SK-N-MC (cell line): ENCODE measurements at regions not wholly inside any gene's neighbourhood (a gene's known extent, or its start where the extent isn't known, plus 50 kb on each side); places are given as distances from the start of the nearest gene placed in this dataset.

Experiments used
- EZH2 ChIP-seq: fragments of 200-600 bp; sonication (generic); IDR thresholded peaks from one replicate; pipeline ENCODE4 v1.6.1; 2017; ENCODE audit warnings: antibody characterized with exemption
- FOXP2 ChIP-seq: optimal IDR thresholded peaks from 2 replicates; pipeline ENCODE3; 2011; ENCODE audit warnings: mild to moderate bottlenecking, moderate library complexity; ENCODE audit not compliant: insufficient read depth; ENCODE audit errors: extremely low read length, control extremely low read depth
- POLR2AphosphoS5 ChIP-seq: IDR thresholded peaks from 2 replicates; pipeline ENCODE4 v1.6.1; 2012; ENCODE audit warnings: mild to moderate bottlenecking, low read depth, low read length, borderline replicate concordance

DNA sequence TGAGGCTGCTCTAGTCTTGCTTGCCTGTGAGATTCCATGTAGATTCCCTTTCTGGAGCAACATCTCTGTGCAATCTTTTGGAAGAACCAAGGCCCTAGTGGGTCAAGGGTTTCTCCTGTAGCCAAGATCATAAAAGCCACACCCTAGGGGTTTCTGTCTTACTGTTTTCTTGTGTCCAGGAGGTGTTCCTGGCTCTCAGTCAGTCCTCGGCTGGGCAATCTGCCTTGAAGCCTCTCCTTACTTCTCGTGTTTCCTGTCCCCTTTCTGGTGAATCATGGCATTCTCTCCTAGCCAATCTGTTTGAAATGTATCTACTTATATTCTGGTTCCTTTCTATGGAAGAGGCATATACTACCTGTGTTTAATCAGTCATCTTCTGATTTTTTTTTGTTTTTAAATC, 484.8 kb upstream of the UBE2E3 start:
- TF ChIP-seq POLR2AphosphoS5 (no peak), EZH2 (no peak), FOXP2 (no peak)
